AG09309 (cell line): ENCODE measurements at regions not wholly inside any gene's neighbourhood (a gene's known extent, or its start where the extent isn't known, plus 50 kb on each side); places are given as distances from the start of the nearest gene placed in this dataset.

ENCODE experiments used
- DNase-seq: peaks from one replicate; pipeline ENCODE4 v3.0.0-alpha.2; 2010; ENCODE audit warnings: low read depth
- H3K4me3 ChIP-seq: 2 replicates; pipeline ENCODE4 v1.5.1; 2011; ENCODE audit warnings: mild to moderate bottlenecking, low read depth, low read length, moderate library complexity; ENCODE audit not compliant: control insufficient read depth
- TF ChIP-seq, protein P1 (sequence below): IDR thresholded peaks from 2 replicates; pipeline ENCODE4 v1.5.1; 2011; ENCODE audit warnings: mild to moderate bottlenecking, low read depth, low read length, inconsistent platforms; ENCODE audit not compliant: insufficient read depth, control insufficient read depth; ENCODE audit errors: missing control alignments

DNA sequence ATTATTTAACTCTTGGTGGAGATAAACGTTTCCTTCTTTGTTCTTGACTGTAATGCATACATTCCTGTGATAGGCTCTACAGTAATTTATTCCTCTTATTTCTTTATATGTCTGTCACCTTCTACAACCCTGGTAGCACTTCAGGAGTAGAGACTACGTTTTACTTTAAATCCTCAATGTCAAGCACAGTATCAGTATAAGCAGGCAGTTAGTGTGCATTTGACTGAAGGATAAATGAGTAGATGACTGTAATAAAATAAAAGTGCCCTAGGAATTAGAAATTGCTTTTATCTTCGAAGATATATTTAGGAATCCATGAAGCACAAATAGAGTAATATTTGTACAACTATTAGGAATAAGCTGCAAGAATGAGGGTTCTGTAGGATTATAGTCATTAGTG, 599.6 kb upstream of the PRMT6 start:
- H3K4me3 ChIP-seq, result no peak overlapping the region
- TF ChIP-seq, protein P1, sequence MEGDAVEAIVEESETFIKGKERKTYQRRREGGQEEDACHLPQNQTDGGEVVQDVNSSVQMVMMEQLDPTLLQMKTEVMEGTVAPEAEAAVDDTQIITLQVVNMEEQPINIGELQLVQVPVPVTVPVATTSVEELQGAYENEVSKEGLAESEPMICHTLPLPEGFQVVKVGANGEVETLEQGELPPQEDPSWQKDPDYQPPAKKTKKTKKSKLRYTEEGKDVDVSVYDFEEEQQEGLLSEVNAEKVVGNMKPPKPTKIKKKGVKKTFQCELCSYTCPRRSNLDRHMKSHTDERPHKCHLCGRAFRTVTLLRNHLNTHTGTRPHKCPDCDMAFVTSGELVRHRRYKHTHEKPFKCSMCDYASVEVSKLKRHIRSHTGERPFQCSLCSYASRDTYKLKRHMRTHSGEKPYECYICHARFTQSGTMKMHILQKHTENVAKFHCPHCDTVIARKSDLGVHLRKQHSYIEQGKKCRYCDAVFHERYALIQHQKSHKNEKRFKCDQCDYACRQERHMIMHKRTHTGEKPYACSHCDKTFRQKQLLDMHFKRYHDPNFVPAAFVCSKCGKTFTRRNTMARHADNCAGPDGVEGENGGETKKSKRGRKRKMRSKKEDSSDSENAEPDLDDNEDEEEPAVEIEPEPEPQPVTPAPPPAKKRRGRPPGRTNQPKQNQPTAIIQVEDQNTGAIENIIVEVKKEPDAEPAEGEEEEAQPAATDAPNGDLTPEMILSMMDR, result no peak
- no peak for DNase-seq

DNA sequence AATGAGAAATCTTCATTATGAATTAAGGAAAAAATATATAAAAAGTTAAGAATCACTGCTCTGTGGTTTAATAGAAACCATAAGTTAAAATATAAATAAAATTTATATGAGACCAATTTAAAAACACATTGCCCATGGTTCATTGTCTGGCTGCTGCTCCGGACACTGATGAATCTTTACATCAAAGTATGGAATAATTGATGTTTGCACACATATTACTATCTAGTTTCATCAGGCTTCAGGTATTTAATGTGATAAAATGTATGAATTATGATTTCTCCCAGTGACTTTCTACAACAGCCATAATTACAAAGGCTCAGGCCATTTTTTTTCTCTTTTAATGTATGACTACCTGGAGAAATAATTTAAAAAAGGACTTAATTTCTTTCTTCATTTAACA, 599.1 kb upstream of the PRMT6 start:
- DNase-seq, result no peak
- no peak overlapping the region for H3K4me3 ChIP-seq
- TF ChIP-seq, protein P1, result no peak

DNA sequence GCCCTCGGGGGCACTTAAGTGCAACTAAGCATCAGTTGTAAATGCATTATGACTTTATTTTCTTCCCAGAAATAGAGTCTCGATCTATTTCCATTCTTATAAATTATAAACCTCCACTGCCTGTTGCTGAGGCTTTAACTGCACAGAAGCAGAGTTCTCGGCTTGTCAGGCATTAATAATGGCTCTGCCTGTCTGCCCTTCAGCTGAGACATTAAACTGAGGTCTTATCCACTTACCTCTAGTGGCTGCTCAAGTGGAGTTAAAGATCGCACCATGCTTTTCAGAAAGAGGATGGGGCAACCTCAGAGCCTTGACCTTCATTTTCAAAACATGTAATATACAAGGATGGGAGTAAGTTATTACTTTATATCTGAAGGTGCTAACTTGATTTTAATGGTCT, 597.6 kb upstream of the PRMT6 start:
- no peak for DNase-seq
- TF ChIP-seq, protein P1, result no peak
- no peak overlapping the region for H3K4me3 ChIP-seq

- no peak overlapping the region for H3K4me3 ChIP-seq
- TF ChIP-seq, protein P1, result no peak
- no peak for DNase-seq
These were observed 597.1 kb upstream of the PRMT6 start for GRCh38 chr1:106459418-106459817.

GRCh38 chr1:106465666-106466065, 590.8 kb upstream of the PRMT6 start:
- TF ChIP-seq, protein P1, result no peak
- no peak overlapping the region for H3K4me3 ChIP-seq
- DNase-seq, result no peak

- H3K4me3 ChIP-seq, result no peak overlapping the region
- no peak for DNase-seq
- TF ChIP-seq, protein P1, result no peak
These were observed 575.8 kb upstream of the PRMT6 start for GRCh38 chr1:106480629-106481028.

- no peak overlapping the region for H3K4me3 ChIP-seq
- DNase-seq, result no peak
- TF ChIP-seq, protein P1, result no peak
These were observed 563.6 kb upstream of the PRMT6 start for GRCh38 chr1:106492880-106493279.
